ENCODE measurements at regions not wholly inside any gene's neighbourhood (a gene's known extent, or its start where the extent isn't known, plus 50 kb on each side); places are given as distances from the start of the nearest gene placed in this dataset.

DNA sequence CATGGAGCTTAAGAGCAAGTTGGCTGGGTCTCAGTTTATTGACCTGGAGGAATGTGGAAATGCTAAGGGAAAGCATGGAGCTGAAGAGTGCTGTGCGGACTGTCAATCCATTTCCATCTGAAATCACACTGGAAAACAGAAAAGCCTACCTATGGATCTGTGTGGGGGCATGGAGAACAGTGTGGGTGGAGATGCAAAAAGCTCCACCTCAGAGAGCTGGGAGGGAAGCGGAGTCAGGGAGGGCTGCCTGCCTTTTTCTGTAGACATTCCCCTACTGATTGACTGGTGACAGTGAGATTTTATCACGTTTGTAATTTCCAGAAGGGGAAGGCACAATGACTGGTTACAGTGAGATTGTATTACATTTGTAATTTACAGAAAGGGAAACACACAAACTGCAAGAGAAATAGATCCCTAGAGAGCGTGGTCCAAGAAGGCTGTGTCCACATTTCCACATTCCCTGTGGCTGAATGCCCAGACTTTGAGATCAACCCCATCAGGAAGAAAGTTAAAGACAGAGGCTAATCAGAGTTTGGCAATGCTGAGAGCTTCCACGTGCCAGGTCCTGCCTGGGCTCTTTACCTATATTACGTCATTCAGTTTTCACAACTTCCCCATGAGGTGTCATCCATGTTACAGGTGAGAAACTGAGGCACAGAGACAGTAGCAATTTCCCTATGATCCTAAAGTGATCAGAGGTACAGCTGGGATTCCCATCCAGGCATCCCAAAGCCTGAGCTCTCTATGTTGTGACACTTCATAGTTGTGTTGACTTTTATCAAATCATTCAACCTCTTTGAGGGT, 67.7 kb upstream of the NSMCE3 start:
- no peak overlapping the region for H3K4me3 ChIP-seq (ENCODE audit: low read length in 2 of 2)
- WGBS, result 74% methylated on average over 6 of the region's 6 CpGs
- H3K27ac ChIP-seq (ENCODE audit: low read depth in 1 of 2, low read length in 1 of 2), result no peak overlapping the region
- DNase-seq (ENCODE audit: low read depth in 6 of 9, low spot score in 9 of 9), result no peak
- H3K9me3 ChIP-seq (ENCODE audit: control insufficient read depth in 2 of 2, insufficient read depth in 1 of 2, low read length in 1 of 2), result no peaks in the 10 kb centered on the region
- no peaks in the 10 kb centered on the region for H3K4me1 ChIP-seq (ENCODE audit: control insufficient read depth in 2 of 2, insufficient read depth in 2 of 2, low read length in 2 of 2)
- H3K27me3 ChIP-seq (ENCODE audit: control insufficient read depth in 2 of 2, insufficient read depth in 1 of 2, low read length in 1 of 2), result no peaks in the 10 kb centered on the region
- no peaks in the 10 kb centered on the region for H3K36me3 ChIP-seq (ENCODE audit: control insufficient read depth in 2 of 2, insufficient read depth in 2 of 2, low read length in 1 of 2)

DNA sequence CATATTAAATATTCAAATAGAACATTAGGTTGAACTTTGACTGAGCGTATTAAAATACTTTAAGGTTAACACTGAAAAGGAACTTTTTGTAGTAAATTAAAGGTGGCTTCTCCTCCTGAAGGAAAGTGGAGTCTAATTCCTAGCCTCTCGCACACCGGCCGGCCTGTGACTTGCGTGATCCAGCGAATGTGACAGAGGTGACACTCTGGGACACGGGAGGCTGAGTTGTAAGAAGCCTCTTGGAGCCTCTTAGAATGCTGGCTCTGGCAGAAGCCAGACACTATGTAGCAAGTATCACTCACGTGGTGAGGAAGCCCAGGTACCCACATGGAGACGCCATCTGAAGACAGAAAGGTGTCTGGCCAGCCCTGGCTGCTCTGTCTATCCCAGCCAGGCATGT, 64.9 kb upstream of the NSMCE3 start:
- H3K36me3 ChIP-seq (ENCODE audit: control insufficient read depth in 2 of 2, insufficient read depth in 2 of 2, low read length in 1 of 2), result no peaks in the 10 kb centered on the region
- H3K9me3 ChIP-seq (ENCODE audit: control insufficient read depth in 2 of 2, insufficient read depth in 1 of 2, low read length in 1 of 2), result no peaks in the 10 kb centered on the region
- no peak overlapping the region for H3K27ac ChIP-seq (ENCODE audit: low read depth in 1 of 2, low read length in 1 of 2)
- H3K27me3 ChIP-seq (ENCODE audit: control insufficient read depth in 2 of 2, insufficient read depth in 1 of 2, low read length in 1 of 2), result no peaks in the 10 kb centered on the region
- H3K4me1 ChIP-seq (ENCODE audit: control insufficient read depth in 2 of 2, insufficient read depth in 2 of 2, low read length in 2 of 2), result no peaks in the 10 kb centered on the region
- DNase-seq (ENCODE audit: low read depth in 6 of 9, low spot score in 9 of 9), result no peak
- 84% methylated on average over 9 of the region's 9 CpGs for WGBS
- H3K4me3 ChIP-seq (ENCODE audit: low read length in 2 of 2), result no peak overlapping the region

- Histone ChIP-seq H3K4me3 (ENCODE audit: low read length in 2 of 2) (no peak overlapping the region), H3K9me3 (ENCODE audit: control insufficient read depth in 2 of 2, insufficient read depth in 1 of 2, low read length in 1 of 2) (no peaks in the 10 kb centered on the region), H3K36me3 (ENCODE audit: control insufficient read depth in 2 of 2, insufficient read depth in 2 of 2, low read length in 1 of 2) (no peaks in the 10 kb centered on the region), H3K4me1 (ENCODE audit: control insufficient read depth in 2 of 2, insufficient read depth in 2 of 2, low read length in 2 of 2) (no peaks in the 10 kb centered on the region), H3K27me3 (ENCODE audit: control insufficient read depth in 2 of 2, insufficient read depth in 1 of 2, low read length in 1 of 2) (no peaks in the 10 kb centered on the region), H3K27ac (ENCODE audit: low read depth in 1 of 2, low read length in 1 of 2) (no peak overlapping the region)
- WGBS, result 88% methylated on average over 6 of the region's 6 CpGs
- no peak for DNase-seq (ENCODE audit: low read depth in 6 of 9, low spot score in 9 of 9)
Observed at GRCh38 chr15:29333261-29333660, 63.6 kb upstream of the NSMCE3 start.

DNA sequence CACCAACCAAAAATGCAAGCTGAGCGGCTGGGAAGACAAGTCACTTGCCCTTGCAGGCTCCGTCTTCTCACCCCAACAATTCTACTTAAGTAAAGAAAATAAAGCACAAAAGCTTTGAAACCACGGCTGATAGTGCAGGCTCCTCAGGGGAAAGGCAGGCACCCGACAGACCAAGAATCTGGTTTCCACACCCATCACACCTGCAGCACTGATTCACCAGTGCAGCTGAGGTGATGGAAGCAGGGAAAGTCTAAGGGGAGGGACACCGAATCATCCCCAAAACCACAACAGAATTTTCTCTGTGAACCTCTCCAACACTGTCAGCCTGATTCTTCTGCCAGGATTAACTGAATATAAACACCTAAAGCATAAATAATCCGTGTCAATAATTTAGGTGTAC, 62.0 kb upstream of the NSMCE3 start:
- Histone ChIP-seq H3K27me3 (ENCODE audit: control insufficient read depth in 2 of 2, insufficient read depth in 1 of 2, low read length in 1 of 2) (no peaks in the 10 kb centered on the region), H3K36me3 (ENCODE audit: control insufficient read depth in 2 of 2, insufficient read depth in 2 of 2, low read length in 1 of 2) (no peaks in the 10 kb centered on the region), H3K4me1 (ENCODE audit: control insufficient read depth in 2 of 2, insufficient read depth in 2 of 2, low read length in 2 of 2) (no peaks in the 10 kb centered on the region), H3K9me3 (ENCODE audit: control insufficient read depth in 2 of 2, insufficient read depth in 1 of 2, low read length in 1 of 2) (no peaks in the 10 kb centered on the region), H3K27ac (ENCODE audit: low read depth in 1 of 2, low read length in 1 of 2) (no peak overlapping the region), H3K4me3 (ENCODE audit: low read length in 2 of 2) (no peak overlapping the region)
- 77% methylated on average over 6 of the region's 6 CpGs for WGBS
- DNase-seq (ENCODE audit: low read depth in 6 of 9, low spot score in 9 of 9), result no peak

- no peak for DNase-seq (ENCODE audit: low read depth in 6 of 9, low spot score in 9 of 9)
- WGBS, result 96% methylated on average over 10 of the region's 10 CpGs
- Histone ChIP-seq H3K36me3 (ENCODE audit: control insufficient read depth in 2 of 2, insufficient read depth in 2 of 2, low read length in 1 of 2) (no peaks in the 10 kb centered on the region), H3K4me1 (ENCODE audit: control insufficient read depth in 2 of 2, insufficient read depth in 2 of 2, low read length in 2 of 2) (no peaks in the 10 kb centered on the region), H3K27ac (ENCODE audit: low read depth in 1 of 2, low read length in 1 of 2) (no peak overlapping the region), H3K27me3 (ENCODE audit: control insufficient read depth in 2 of 2, insufficient read depth in 1 of 2, low read length in 1 of 2) (no peaks in the 10 kb centered on the region), H3K9me3 (ENCODE audit: control insufficient read depth in 2 of 2, insufficient read depth in 1 of 2, low read length in 1 of 2) (no peaks in the 10 kb centered on the region), H3K4me3 (ENCODE audit: low read length in 2 of 2) (no peak overlapping the region)
Observed at GRCh38 chr15:29331071-29331470, 61.4 kb upstream of the NSMCE3 start.

DNA sequence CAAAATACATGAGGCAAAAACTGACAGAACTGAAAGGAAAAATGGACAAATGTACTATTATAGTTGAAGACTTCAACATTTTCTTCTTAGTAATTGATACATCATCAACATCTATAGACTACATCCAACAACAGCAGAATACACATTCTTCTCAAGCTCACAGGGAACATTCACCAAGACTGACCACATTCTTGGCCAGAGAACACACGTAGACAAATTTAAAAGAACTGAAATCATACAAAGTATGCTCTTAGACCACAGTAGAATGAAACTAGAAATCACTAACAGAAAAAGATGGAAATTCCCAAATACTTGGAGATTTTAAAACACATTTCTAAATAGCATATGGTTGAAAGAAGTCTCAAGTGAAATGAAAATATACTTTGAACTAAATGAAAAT, 55.1 kb upstream of the NSMCE3 start:
- no peaks in the 10 kb centered on the region for H3K27me3 ChIP-seq (ENCODE audit: control insufficient read depth in 2 of 2, insufficient read depth in 1 of 2, low read length in 1 of 2)
- no peak overlapping the region for H3K4me3 ChIP-seq (ENCODE audit: low read length in 2 of 2)
- no peak overlapping the region for H3K27ac ChIP-seq (ENCODE audit: low read depth in 1 of 2, low read length in 1 of 2)
- H3K9me3 ChIP-seq (ENCODE audit: control insufficient read depth in 2 of 2, insufficient read depth in 1 of 2, low read length in 1 of 2), result no peaks in the 10 kb centered on the region
- no peaks in the 10 kb centered on the region for H3K36me3 ChIP-seq (ENCODE audit: control insufficient read depth in 2 of 2, insufficient read depth in 2 of 2, low read length in 1 of 2)
- no peak for DNase-seq (ENCODE audit: low read depth in 6 of 9, low spot score in 9 of 9)
- WGBS, result 0% methylated on average over 1 of the region's 1 CpG
- no peaks in the 10 kb centered on the region for H3K4me1 ChIP-seq (ENCODE audit: control insufficient read depth in 2 of 2, insufficient read depth in 2 of 2, low read length in 2 of 2)

DNA sequence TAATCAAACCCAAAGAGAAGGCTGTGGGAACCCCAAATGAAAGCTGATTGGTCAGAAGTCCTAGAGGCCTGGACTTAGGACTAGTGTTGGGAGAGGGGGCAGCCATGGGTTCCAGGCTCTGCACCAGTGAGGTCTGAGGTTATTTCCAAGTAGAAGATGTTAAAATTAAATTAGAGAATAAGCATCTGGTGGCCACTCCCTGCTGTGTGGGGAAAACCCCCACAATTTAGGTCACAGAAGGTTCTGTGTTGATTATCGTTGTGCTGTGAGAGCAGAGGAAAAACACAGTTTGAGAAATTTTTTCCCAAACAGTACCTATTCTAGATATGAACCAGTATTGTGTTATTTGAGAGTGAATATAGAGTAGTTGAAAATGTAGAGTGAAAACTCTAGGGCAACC, 53.9 kb upstream of the NSMCE3 start:
- Histone ChIP-seq H3K4me1 (ENCODE audit: control insufficient read depth in 2 of 2, insufficient read depth in 2 of 2, low read length in 2 of 2) (no peaks in the 10 kb centered on the region), H3K27me3 (ENCODE audit: control insufficient read depth in 2 of 2, insufficient read depth in 1 of 2, low read length in 1 of 2) (no peaks in the 10 kb centered on the region), H3K9me3 (ENCODE audit: control insufficient read depth in 2 of 2, insufficient read depth in 1 of 2, low read length in 1 of 2) (no peaks in the 10 kb centered on the region), H3K4me3 (ENCODE audit: low read length in 2 of 2) (no peak overlapping the region), H3K27ac (ENCODE audit: low read depth in 1 of 2, low read length in 1 of 2) (no peak overlapping the region), H3K36me3 (ENCODE audit: control insufficient read depth in 2 of 2, insufficient read depth in 2 of 2, low read length in 1 of 2) (no peaks in the 10 kb centered on the region)
- 95% methylated on average over 1 of the region's 1 CpG for WGBS
- no peak for DNase-seq (ENCODE audit: low read depth in 6 of 9, low spot score in 9 of 9)

DNA sequence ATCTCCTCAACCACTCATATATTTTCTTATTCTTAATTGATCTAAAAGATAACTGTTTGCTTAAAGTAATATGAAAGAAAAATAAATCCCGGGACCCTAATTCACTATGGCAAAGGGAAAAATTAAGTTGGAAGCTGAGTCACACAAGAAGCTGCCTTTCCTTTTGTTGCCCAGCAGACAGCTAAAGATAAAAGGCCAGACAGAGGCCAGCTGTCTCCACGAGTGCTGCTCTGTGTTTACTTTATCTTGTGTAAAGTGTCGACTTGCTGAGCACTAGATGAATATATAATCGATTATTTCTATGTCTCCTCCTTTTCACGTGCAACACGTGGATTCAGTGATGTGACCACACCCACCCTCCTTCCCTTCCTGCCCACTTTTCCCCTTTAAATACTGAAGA, 52.8 kb upstream of the NSMCE3 start:
- 59% methylated on average over 6 of the region's 6 CpGs for WGBS
- Histone ChIP-seq H3K36me3 (ENCODE audit: control insufficient read depth in 2 of 2, insufficient read depth in 2 of 2, low read length in 1 of 2) (no peaks in the 10 kb centered on the region), H3K4me1 (ENCODE audit: control insufficient read depth in 2 of 2, insufficient read depth in 2 of 2, low read length in 2 of 2) (no peaks in the 10 kb centered on the region), H3K9me3 (ENCODE audit: control insufficient read depth in 2 of 2, insufficient read depth in 1 of 2, low read length in 1 of 2) (no peaks in the 10 kb centered on the region), H3K27ac (ENCODE audit: low read depth in 1 of 2, low read length in 1 of 2) (no peak overlapping the region), H3K4me3 (ENCODE audit: low read length in 2 of 2) (no peak overlapping the region), H3K27me3 (ENCODE audit: control insufficient read depth in 2 of 2, insufficient read depth in 1 of 2, low read length in 1 of 2) (no peaks in the 10 kb centered on the region)
- no peak for DNase-seq (ENCODE audit: low read depth in 6 of 9, low spot score in 9 of 9)

DNA sequence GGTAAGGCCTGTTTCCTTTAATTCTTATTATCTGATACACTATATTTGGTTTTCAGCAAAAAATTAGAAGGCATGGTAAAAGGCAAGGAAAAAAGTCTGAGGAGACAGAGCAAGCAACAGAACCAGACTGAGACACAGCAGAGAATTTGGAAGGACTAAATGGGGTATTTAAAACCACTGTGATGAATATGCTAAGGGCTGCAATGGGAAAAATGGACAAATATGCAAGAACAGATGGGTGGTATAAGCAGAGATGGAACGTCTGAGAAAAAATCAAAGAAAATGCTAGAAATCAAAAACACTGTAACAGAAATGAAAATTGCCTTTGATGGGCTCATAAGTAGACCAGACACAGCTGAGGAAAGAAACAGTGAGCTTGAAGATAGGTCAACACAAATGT, 50.8 kb upstream of the NSMCE3 start:
- Histone ChIP-seq H3K27me3 (ENCODE audit: control insufficient read depth in 2 of 2, insufficient read depth in 1 of 2, low read length in 1 of 2) (no peaks in the 10 kb centered on the region), H3K9me3 (ENCODE audit: control insufficient read depth in 2 of 2, insufficient read depth in 1 of 2, low read length in 1 of 2) (no peaks in the 10 kb centered on the region), H3K36me3 (ENCODE audit: control insufficient read depth in 2 of 2, insufficient read depth in 2 of 2, low read length in 1 of 2) (no peaks in the 10 kb centered on the region), H3K27ac (ENCODE audit: low read depth in 1 of 2, low read length in 1 of 2) (no peak overlapping the region), H3K4me3 (ENCODE audit: low read length in 2 of 2) (no peak overlapping the region), H3K4me1 (ENCODE audit: control insufficient read depth in 2 of 2, insufficient read depth in 2 of 2, low read length in 2 of 2) (no peaks in the 10 kb centered on the region)
- WGBS, result 97% methylated on average over 1 of the region's 1 CpG
- no peak for DNase-seq (ENCODE audit: low read depth in 6 of 9, low spot score in 9 of 9)

Data from thymus (tissue), 11 donors.